ENCODE measurements at regions not wholly inside any gene's neighbourhood (a gene's known extent, or its start where the extent isn't known, plus 50 kb on each side); places are given as distances from the start of the nearest gene placed in this dataset.
A peak's percentile ranks its signal among the peaks of the same experiment; 100 is the strongest.
"Not testable (repeated sequence)": the region's sequence is repeated elsewhere in the genome, so short reads cannot be mapped to it uniquely, and the experiment has no call there.

- DNase-seq: no peak
Observed at GRCh38 chr2:129467012-129467779, 512.3 kb upstream of the RAB6C start.

- DNase-seq: no peak
Observed at GRCh38 chr2:129467941-129468340, 511.5 kb upstream of the RAB6C start.

- no peak for DNase-seq
Observed at GRCh38 chr2:129468879-129469278, 510.6 kb upstream of the RAB6C start.

- DNase-seq: peak in 1 of 58 donors; percentile 28
Observed at GRCh38 chr2:129469389-129469788, 510.1 kb upstream of the RAB6C start.

GRCh38 chr2:129469871-129470270 lies 509.6 kb upstream of the RAB6C start:
- DNase-seq: peak in 2 of 58 donors; percentile 34

- peak in 1 of 58 donors; percentile 13 for DNase-seq
Observed at GRCh38 chr2:129478902-129479517, 500.5 kb upstream of the RAB6C start.

- no peak for DNase-seq
Observed at GRCh38 chr2:129479892-129480291, 499.6 kb upstream of the RAB6C start.

GRCh38 chr2:129480790-129481189 lies 498.7 kb upstream of the RAB6C start:
- DNase-seq: peak in 1 of 58 donors; percentile 3

GRCh38 chr2:129481306-129482219 lies 497.9 kb upstream of the RAB6C start:
- DNase-seq: no peak

GRCh38 chr2:129482626-129483025 lies 496.8 kb upstream of the RAB6C start:
- no peak for DNase-seq

GRCh38 chr2:129483366-129483765 lies 496.1 kb upstream of the RAB6C start:
- peak in 18 of 58 donors; percentile 7 to 66 (median 30) for DNase-seq

GRCh38 chr2:129484999-129485897 lies 494.2 kb upstream of the RAB6C start:
- DNase-seq: no peak

- no peak for DNase-seq
Observed at GRCh38 chr2:129488376-129488775, 491.1 kb upstream of the RAB6C start.

GRCh38 chr2:129490641-129491040 lies 488.8 kb upstream of the RAB6C start:
- DNase-seq: no peak

GRCh38 chr2:129491308-129491707 lies 488.2 kb upstream of the RAB6C start:
- no peak for DNase-seq

GRCh38 chr2:129492548-129492947 lies 486.9 kb upstream of the RAB6C start:
- DNase-seq: no peak

GRCh38 chr2:129499747-129500146 lies 479.7 kb upstream of the RAB6C start:
- no peak for DNase-seq

GRCh38 chr2:129502781-129503180 lies 476.7 kb upstream of the RAB6C start:
- no peak for DNase-seq

GRCh38 chr2:129504646-129505045 lies 474.8 kb upstream of the RAB6C start:
- no peak for DNase-seq

GRCh38 chr2:129518937-129519336 lies 460.5 kb upstream of the RAB6C start:
- DNase-seq: no peak

- not testable (repeated sequence) for DNase-seq
Observed at GRCh38 chr2:129532158-129532557, 447.3 kb upstream of the RAB6C start.
